GM11168 (cell line): ENCODE measurements at regions not wholly inside any gene's neighbourhood (a gene's known extent, or its start where the extent isn't known, plus 50 kb on each side); places are given as distances from the start of the nearest gene placed in this dataset.
"Not testable (repeated sequence)": the region's sequence is repeated elsewhere in the genome, so short reads cannot be mapped to it uniquely, and the experiment has no call there.

Experiments used
- in situ Hi-C: fragments of 300-500 bp; cut with MboI; formaldehyde crosslinking; loops from one replicate; pipeline ENCODE4 v1.12.0; 2022; ENCODE audit warnings: low sequenced_read_pairs; ENCODE audit not compliant: unreplicated experiment

- in situ Hi-C loops: no loop called here
Measured at GRCh38 chr12:90243211-90243610, 534.6 kb upstream of the ATP2B1 start.

DNA sequence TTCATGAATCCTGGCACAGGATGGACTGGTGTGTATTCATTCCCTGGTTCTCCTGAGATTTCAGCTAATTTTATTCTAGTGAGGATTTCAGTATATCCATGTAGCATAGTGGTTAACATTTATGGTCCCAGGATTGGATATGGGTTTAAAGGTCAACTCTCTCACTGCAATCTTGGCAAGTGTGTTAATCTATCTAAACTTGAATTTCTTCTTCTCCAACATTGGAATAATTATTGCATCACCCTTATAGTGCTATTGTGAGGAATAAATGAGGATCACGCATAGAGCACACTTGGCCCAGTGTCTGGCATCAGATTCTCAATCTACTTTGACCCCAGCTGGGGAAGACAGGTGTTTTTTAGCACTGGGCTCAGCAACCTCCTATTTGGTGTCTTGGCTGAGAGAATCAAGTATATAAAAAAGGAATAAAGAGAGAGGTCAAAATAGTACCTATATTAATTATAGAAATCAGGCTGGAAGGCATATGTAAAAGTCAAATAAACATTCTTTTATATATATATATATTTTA is 531.2 kb upstream of the ATP2B1 start:
- in situ Hi-C loops: no loop called here

DNA sequence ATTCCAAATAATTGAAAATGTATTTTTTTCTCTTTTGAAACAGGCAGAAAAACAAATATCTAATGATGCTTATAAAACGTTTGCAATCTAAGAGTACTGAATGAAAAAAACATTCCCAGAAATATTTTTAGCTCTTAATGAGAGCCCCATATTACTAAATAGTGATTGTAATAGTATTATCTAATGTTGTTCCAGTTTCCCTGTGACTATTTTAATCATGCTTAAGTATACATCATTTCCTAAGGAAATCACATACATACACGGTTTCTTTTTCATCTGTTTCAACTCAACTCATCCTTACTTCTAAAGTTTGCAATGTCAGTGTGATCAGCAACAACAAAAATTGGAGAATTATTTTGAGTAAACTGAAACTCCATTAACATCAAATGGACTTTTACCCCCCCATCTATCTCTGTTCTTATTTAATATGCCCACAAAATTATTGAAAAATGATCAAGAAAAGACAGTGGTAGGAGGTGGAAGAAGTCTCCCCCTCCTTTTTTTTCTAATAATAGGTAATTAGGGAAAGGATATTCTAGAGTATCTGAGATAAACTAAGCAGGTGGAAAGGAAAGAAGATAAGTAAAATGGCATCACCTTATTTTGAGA is 530.1 kb upstream of the ATP2B1 start:
- in situ Hi-C loops: no loop called here

DNA sequence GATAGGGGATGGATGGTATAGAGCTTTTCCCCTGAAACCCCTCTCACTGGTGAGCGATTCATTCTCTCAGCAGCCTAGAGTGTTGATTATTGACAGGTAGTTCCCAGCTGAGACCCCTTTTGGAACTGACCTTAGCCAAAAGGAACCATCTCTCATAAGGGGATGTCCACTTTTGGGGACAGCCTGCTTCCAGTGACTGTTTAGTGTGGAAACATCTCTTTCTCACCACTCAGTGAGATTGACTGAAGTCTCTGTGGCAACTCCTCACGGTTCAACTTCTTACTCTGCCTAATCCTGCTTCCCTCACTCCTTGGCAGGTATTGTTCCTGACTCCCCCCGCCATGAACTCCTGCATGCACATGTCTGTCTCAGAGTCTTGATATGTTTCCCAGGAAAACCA is 529.2 kb upstream of the ATP2B1 start:
- in situ Hi-C loops: no loop called here

GRCh38 chr12:90235642-90236041 is 527.0 kb upstream of the ATP2B1 start:
- in situ Hi-C loops: no loop called here

GRCh38 chr12:90234472-90234871 is 525.8 kb upstream of the ATP2B1 start:
- in situ Hi-C loops: no loop called here

GRCh38 chr12:90233168-90234100 is 524.8 kb upstream of the ATP2B1 start:
- in situ Hi-C loops: no loop called here

DNA sequence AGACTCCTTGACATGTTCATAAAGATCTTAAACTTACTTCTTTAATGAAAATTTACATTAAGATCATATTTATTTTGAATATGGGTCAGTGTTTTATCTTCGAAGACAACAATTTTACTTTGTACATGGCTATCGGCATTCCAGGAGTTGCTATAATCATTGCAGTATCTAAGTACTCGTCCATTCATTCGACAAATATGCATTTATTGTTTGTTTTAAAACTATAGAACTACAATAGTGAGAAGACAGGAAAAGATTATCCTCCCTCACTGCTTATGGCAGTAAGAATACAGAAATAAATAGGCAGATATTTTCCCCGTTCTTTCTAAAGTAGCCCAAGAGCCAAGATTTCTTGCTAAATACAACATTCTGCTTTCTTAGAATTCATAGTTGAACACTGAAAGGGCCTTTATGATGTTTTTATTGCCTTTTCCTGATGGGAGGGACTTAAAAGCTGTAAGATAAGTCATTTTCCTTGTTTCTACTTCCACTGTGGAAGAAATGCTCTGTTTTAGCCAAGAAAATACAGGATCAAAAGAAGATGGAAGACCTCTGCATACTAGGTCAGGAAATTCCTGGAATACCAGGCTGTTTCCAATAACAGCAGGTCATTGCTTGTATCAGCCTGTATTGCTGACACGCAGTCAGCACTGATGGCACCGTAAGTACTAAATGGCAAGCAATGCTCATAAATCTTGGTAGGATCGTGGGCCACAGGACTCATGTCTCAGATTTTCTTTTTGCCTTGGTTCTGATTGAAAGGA is 521.0 kb upstream of the ATP2B1 start:
- in situ Hi-C loops: no loop called here

- in situ Hi-C loops: no loop called here
Measured at GRCh38 chr12:90226211-90226610, 517.6 kb upstream of the ATP2B1 start.

DNA sequence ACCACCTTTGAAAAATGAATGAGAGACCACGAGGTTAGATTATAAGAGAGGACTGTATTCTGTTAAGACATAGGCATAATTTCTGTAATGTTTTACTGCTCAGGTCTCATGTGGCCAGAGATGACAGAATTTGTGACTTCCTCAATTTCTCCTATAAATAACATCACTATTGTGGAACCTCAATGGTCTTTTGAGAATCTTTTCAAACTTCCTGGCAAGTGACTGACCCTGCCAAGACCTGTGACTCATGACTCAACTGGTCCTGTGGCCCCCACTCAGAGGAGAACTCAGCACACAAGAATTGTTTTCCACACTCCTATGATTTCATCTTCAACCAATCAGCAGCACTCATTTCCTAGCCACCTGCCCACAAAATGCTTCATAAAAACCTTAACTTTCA is 508.2 kb upstream of the ATP2B1 start:
- in situ Hi-C loops: no loop called here

DNA sequence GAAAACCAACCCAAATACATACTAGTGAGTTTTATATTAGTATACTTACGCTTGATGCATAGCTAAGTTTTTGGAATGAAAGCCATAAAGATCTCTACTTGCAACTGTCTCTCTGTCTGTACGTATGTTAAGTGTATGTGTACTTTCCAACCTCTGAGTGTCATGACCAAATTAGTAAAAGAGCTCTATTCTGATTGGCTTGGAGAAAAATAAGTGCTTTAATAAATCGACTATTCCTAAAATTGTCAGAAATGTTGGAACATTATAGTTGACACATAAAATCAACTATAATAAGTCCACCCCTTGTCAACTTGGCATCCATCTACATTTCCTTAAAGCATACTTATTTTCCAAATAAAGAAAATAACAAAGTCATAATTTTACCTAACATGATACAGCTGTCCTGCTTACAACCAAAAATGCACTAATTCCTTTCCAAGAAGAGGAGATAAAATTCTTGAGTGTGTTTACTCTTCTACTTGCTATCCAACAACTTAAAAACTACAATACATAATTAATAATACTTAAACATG is 507.4 kb upstream of the ATP2B1 start:
- in situ Hi-C loops: no loop called here

DNA sequence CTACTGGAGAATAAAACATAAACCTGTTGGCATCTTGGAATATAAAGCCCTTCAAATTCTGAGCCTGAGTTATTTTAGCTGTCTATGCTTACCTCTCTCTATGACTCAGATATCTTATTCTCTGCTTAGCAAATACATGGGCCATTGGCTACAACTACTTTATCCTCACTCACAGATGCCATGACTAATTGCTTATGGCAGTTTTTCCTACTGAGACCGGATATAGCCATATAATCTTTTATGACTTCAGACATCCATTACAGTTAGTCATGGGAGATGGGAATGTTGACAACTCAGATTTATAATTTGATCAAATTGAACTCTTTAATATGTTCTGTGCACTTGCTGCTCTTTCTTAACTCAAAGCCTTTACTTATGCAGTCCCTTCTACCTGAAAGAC is 502.4 kb upstream of the ATP2B1 start:
- in situ Hi-C loops: no loop called here

DNA sequence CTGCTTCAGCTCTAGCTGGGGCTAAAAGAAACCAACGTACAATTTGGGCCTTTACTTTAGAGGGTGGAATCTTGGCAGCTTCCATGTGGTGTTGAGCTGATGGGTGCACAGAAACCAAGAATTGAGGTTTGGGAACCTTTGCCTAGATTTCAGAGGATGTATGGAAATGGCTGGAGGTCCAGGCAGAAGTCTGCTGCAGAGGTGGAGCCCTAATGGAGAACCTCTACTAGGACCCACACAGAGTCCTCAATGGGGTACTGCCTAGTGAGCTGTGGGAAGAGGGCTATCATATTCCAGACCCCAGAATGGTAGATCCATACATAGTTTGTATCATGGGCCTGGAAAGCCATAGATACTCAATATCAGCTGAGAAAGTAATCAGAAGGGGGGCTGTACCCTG is 500.4 kb upstream of the ATP2B1 start:
- in situ Hi-C loops: no loop called here

DNA sequence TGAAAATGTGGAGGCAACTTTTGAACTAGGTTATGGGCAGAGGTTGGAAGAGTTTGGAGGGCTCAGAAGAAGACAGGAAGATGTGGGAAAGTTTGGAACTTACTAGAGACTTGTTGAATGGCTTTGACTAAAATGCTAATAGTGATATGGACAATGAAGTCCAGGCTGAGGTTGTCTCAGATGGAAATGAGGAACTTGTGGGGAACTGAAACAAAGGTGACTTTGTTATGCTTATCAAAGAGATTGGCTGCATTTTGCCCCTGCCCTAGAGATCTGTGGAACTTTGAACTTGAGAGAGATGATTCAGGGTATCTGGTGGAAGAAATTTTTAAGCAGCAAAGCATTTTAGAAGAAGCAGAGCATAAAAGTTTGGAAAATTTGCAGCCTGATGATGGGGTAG is 499.7 kb upstream of the ATP2B1 start:
- in situ Hi-C loops: not testable (repeated sequence)

DNA sequence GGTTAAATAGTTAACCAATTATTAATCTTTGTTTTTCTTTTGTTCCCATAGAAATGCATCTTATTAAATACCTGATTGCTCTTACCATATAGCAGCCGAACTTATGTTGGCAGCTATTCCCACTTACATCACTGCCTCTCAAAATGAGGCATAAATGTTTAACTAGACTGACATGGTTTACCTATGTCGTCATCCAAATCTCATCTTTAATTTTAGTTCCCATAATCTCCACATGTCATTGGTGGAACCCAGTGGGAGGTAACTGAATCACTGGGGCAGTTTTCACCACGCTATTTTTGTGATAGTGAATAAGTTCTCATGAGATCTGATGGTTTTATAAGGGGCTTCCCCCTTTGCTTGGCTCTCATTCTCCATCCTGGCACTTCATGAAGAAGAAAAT is 499.2 kb upstream of the ATP2B1 start:
- in situ Hi-C loops: no loop called here

GRCh38 chr12:90205165-90205564 is 496.5 kb upstream of the ATP2B1 start:
- in situ Hi-C loops: no loop called here

DNA sequence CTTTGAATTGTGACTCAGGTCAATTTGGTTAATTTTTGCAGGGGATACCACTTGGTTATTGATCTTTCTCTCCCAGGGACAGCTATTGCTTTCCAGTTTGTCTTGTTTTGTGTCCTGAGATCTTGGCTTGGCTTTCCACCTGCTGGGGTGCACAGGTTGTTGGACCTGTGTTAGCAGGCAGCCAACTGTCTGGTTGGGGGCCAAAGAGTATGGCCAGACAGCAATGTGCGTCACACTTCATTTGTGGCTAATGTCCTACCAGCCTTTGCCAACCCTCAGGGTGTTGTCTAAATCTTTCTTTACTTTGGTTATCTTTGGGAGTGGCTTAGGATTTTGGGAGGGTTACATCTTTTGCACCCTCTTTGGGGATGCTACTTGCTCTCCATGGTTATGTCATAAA is 494.9 kb upstream of the ATP2B1 start:
- in situ Hi-C loops: no loop called here

DNA sequence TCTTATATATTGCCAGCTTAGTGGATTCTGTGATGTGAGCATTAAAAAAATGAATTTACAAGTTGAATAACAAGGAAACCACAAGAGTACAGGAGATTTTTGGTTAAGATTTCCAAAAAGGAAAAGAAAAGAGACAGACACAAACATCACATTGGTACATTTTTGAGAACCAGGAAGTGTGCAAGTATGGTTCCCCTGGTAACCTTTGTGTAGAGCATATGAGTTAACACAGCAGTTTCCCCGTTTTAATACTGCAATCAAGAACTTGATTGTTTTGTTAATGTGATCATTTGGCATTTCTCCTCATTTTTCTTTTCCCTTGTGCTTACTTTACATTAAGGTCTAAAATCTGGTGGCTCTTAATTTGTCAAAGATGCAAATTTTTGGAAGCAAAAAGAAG is 490.4 kb upstream of the ATP2B1 start:
- in situ Hi-C loops: no loop called here

GRCh38 chr12:90193500-90193899 is 484.9 kb upstream of the ATP2B1 start:
- in situ Hi-C loops: no loop called here

- in situ Hi-C loops: no loop called here
Measured at GRCh38 chr12:90188857-90189256, 480.2 kb upstream of the ATP2B1 start.

DNA sequence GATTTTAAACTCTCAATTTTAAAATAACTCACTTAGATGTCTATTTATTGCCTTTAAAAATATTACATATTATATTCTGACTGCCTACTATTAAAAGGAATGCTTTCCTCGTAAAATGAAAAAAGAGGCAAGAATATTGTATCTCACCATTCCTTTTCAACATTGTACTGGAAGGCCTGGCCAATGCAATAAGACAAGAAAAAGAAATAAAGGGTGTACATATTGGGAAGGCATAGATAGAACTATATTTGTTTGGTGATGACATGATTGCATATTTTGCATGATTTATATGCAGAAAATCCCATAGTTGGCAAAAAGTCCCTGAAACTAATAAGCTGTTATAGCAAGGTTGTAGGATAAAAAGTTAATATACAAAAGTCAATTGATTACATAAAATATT is 474.6 kb upstream of the ATP2B1 start:
- in situ Hi-C loops: no loop called here
